HG02870 (cell line): ENCODE measurements at regions not wholly inside any gene's neighbourhood (a gene's known extent, or its start where the extent isn't known, plus 50 kb on each side); places are given as distances from the start of the nearest gene placed in this dataset.
"Not testable (repeated sequence)": the region's sequence is repeated elsewhere in the genome, so short reads cannot be mapped to it uniquely, and the experiment has no call there.

Source experiments
- ATAC-seq: cut with Tn5 transposase; IDR thresholded peaks from one replicate; pipeline ENCODE4 v1.9.1; 2021; ENCODE audit warnings: mild to moderate bottlenecking, moderate library complexity; ENCODE audit not compliant: unreplicated experiment

GRCh38 chr2:51994123-51994763 lies 962.3 kb upstream of the NRXN1 start:
- ATAC-seq = no peak

DNA sequence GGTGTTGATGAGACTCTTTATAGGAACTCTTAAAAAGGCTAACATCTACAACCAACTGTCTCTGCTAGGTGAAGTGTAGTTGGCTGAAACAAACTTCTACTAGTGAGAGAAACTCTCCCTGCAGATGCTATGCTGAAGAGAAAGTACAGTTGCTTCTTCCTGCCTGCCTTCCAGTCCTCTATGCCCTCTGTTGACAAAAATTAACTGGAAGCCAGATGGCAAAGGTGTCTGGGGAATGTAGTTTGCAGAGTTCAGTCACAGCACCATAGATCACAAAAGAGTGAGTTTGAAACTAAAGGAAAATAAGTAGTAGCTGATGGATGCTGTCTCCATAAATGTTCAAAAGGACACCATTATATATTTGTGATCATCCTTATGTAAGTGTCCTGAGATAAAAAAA lies 958.8 kb upstream of the NRXN1 start:
- no peak for ATAC-seq

DNA sequence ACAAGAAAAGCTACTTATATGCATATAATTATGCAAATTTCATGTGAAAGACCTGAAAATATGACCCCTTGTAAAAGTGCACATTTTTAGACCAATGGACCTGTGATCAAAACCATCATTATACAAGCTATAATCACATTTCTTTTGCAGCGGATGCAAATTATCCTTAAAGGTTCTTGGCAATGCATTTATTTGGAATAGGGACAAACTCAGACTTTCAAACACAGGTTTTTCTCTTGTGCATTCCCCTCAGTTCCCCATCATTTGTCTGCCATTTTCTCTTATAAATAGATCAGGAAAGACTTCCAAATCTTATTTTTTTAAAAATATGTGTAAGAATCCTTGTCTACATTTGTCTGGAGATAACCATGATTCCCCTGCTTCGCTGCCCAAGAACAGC lies 954.2 kb upstream of the NRXN1 start:
- ATAC-seq = no peak

- ATAC-seq = no peak
Observed at GRCh38 chr2:51981783-51982182, 949.9 kb upstream of the NRXN1 start.

DNA sequence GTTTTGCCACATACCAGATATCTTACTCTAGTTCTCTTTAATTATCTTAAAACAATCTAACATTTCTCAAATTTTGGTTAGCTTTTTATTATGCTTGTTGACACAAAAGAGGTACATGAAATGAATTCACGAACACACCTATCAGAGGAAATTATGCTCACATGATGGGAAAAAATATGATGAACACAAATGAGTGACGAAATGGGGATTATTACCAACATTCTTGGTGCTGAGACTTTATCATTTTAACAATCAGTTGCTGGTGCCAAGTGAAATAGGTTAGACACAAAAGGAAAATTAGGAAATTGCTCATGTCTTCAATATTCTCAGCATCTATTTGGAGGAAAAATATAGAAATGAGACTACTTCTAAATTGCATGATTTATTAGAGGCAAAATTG lies 944.7 kb upstream of the NRXN1 start:
- ATAC-seq = no peak

DNA sequence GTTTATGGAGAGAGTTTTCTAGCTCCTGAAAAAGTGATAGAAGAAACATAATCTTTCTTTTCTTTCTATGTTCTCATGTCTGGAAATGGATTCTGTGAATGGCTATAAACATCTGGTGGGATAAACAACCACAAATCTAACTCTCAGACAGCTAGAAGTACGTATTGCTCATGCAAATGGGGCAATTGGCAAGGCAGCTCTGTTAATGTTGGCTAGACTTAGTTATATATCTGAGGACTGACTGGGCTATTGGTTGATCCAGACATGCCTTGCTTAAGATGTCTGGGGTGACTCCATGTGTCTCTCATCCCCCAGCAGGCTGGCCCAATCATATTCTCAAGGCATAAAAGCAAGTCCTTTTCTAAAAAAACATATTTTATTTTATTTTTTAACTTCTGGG lies 939.2 kb upstream of the NRXN1 start:
- no peak for ATAC-seq

DNA sequence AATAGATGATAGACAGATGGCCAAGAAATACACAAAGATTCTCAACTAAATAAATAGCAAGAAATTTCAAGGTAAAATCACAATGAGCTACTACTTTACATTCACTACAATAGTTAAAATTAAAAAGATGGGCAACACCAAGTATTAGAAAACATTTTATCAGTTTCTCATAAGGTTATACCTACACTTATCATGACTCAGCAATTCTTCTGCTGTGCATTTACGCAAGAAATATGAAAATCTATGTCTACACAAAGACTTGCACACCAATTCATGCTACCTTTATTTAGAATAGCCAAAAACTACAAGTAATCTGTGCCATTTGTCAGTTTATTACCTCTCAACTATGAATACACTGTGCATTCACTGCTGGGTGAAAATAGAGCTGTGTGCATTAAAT lies 937.4 kb upstream of the NRXN1 start:
- ATAC-seq = no peak

DNA sequence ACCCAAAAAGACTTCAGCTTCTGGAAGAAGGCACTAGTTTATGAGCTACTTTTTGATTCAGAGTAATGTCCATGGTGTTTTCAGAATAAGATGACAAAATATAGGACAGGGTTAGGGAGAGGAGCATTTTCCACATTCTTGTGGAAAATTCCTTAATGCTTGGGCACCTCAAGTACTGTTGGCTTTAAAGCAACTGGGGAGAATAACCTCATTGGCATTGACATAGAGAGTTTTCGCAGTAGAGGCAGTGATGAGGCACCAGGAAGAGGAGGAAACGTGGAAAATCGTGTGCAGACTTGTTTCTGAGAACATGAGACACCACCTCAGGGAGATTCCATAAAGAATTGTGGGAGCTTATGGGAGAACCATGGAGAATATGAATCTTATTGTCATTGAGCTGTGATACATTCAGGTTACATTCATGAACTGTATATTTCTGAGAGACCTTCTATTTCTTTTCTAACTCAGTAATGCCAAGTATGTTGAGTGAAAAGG lies 929.0 kb upstream of the NRXN1 start:
- ATAC-seq = no peak

DNA sequence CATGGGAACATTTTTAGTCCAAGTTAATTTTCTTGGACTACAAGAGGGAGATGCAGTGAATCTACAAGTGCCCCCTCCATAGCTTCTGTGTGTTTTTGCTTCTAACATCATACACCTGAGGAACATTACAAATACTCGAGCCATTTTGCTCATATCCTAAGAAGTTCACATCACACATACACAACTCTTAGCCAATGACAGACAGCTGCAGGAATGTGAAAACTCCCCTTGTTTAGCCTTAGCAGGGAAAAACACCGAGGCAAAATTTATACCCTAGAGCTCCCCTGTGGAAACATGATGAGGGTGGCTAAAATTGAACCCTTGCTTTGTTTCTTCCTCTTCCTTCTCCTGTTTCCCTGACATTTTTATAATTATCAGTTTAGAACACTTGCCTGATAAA lies 928.3 kb upstream of the NRXN1 start:
- no peak for ATAC-seq

- no peak for ATAC-seq
Observed at GRCh38 chr2:51959696-51960095, 927.8 kb upstream of the NRXN1 start.

- ATAC-seq = no peak
Observed at GRCh38 chr2:51953931-51954330, 922.0 kb upstream of the NRXN1 start.

DNA sequence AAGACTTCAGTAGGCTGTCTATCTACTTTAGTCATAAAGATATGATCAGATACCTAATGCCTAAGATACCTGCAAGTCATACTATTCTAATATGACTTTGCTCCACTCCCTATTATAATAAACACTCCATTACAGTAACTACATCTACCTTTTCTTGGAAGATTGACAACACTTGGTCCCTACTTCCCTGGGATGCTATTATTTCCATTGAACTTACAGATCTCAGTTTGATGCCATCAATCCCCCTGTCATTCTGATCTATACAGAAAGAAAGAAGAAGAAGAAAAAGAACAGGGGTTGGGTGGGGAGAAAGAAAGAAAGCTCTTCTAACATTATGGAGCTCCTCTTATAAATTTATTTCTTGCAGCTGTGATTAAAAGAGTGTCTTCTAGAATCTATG lies 889.1 kb upstream of the NRXN1 start:
- ATAC-seq = no peak

- ATAC-seq = no peak
Observed at GRCh38 chr2:51920509-51920908, 888.6 kb upstream of the NRXN1 start.

GRCh38 chr2:51919395-51919794 lies 887.5 kb upstream of the NRXN1 start:
- ATAC-seq = no peak

- ATAC-seq = no peak
Observed at GRCh38 chr2:51918113-51918512, 886.2 kb upstream of the NRXN1 start.

DNA sequence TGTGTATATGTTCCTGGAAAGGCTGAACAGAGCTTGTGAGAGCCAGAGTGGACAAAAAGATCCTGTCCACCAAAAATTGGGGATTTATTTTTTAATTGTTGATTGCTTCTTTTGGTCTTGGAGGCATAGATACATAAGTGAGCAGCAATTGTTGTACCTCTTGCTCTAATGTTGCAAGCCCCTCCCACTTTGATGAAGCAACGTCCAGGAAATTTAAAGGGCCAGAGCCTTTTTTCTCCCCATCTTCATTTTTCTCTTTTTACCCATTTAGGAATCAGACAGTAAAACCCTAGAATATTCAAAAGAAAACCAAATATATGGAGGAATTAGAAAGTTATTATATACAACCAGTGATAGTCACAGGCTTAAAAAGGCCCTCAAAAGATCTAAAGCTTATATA lies 871.8 kb upstream of the NRXN1 start:
- no peak for ATAC-seq

DNA sequence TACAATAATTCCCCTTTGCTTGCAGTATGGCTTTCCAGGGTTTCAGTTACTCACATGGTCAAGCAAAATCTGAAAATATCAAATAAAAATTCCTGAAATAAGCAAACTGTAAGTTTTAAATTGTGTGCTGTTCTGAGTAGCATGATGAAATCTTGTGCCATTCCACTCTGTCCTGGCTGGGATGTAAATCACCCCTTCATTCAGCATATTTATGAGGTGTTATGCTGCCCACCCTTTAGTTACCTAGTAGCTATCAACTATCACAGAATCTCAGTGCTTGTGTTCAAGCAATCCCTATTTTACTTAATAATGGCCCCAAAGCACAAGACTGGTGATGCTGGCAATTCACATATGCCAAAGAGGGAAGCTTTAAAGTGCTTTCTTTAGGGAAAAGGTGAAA lies 867.7 kb upstream of the NRXN1 start:
- ATAC-seq = no peak

- ATAC-seq = not testable (repeated sequence)
Observed at GRCh38 chr2:51894584-51894983, 862.7 kb upstream of the NRXN1 start.

DNA sequence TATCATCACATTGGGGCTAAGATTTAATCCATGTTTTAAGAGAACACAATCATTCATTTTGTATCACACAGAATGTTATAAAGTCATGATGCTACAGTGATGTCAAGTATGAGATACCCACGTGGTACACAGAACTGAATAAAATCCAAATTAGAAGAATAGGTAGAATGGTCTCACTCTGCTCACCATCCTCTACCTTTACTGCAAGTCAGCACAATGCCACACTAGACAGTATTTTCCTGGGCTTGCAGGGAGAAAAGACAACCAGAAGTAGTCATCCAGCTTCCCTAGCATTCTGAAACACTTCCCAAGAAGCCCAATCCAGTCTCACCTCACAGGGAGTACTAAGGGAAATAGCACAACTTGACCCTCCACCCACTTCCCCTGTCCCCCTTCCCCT lies 856.2 kb upstream of the NRXN1 start:
- ATAC-seq = no peak

DNA sequence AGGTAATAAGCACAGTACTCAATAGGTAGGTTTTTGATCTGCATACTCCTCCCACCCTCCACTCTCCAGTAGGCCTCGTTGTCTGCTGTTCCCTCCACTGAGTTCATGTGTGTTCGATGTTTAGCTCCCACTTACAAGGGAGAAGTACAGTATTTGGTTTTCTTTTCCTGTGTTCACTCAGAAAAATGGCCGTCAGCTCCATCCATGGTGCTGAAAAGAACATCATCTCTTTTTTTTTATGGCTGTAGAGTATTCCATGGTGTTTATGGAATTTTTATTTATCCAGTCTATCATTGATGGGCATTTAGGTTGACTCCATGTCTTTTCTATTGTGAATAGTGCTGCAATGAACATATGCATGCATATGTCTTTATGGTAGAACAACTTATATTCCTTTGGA lies 849.7 kb upstream of the NRXN1 start:
- no peak for ATAC-seq

- ATAC-seq = no peak
Observed at GRCh38 chr2:51880153-51880552, 848.2 kb upstream of the NRXN1 start.

DNA sequence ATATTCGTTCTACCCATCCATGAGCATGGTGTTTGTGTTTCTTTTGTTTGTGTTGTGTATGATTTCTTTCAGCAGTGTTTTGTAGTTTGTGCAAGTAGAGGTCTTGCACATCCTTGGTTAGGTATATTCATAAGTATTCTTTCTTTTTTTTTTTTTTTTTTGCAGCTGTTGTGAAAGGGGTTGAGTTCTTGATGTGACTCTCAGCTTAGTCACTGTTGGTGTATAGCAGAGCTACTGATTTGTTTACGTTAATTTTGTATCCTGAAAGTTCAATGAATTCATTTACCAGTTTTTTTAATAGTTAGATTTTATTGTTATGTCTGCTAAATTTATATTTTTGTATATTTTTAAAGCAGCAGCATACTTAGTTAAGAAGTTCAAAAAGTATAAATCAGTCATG lies 834.4 kb upstream of the NRXN1 start:
- no peak for ATAC-seq

- no peak for ATAC-seq
Observed at GRCh38 chr2:51859260-51859659, 827.3 kb upstream of the NRXN1 start.
